ENCODE measurements at regions not wholly inside any gene's neighbourhood (a gene's known extent, or its start where the extent isn't known, plus 50 kb on each side); places are given as distances from the start of the nearest gene placed in this dataset.

- WGBS (ENCODE audit: extremely low coverage, insufficient read length, low lambda C conversion rate): no CpG with 5 or more reads among the region's 3 CpGs
- no peak overlapping the region for H4K91ac ChIP-seq (ENCODE audit: insufficient read length, low read depth, low read length)
- no peak overlapping the region for H2AK5ac ChIP-seq (ENCODE audit: insufficient read length, low read length)
- H3K18ac ChIP-seq (ENCODE audit: insufficient read length, low read depth, low read length): no peak overlapping the region
- H4K5ac ChIP-seq (ENCODE audit: insufficient read length, low read depth, low read length): no peak overlapping the region
- Mint-ChIP-seq H3K27ac (no peak overlapping the region; a peak in 1 of 7 replicates), H3K9me3 (peaks cover 3 to 11% of the 10 kb centered on the region in 2 experiments; a peak in 4 of 5 replicates), H3K36me3 (ENCODE audit: insufficient read depth in 1 of 3, low read depth in 3 of 3) (peaks cover 0 to 6% (median 2%) of the 10 kb centered on the region in 3 experiments; a peak in 4 of 7 replicates), H3K4me1 (no peaks in the 10 kb centered on the region), H3K4me3 (no peak overlapping the region), H3K27me3 (ENCODE audit: low read depth) (no peaks in the 10 kb centered on the region)
- no peak overlapping the region for H3K4me2 ChIP-seq (ENCODE audit: insufficient read depth, insufficient read length, low read length)
- H3K23me2 ChIP-seq (ENCODE audit: insufficient read length, low read depth, low read length, poor library complexity, severe bottlenecking): no peaks in the 10 kb centered on the region
- H3K27me3 ChIP-seq (ENCODE audit: insufficient read depth, low read length): no peaks in the 10 kb centered on the region
- H3K79me2 ChIP-seq (ENCODE audit: insufficient read depth, low read length): no peaks in the 10 kb centered on the region
- H3K23ac ChIP-seq (ENCODE audit: insufficient read length, low read depth, low read length): no peak overlapping the region
- no peaks in the 10 kb centered on the region for H3K79me1 ChIP-seq (ENCODE audit: insufficient read depth, low read depth, low read length, poor library complexity, severe bottlenecking)
- TF ChIP-seq CTCF (conservative IDR thresholded peaks at IDR 0.05): no peak
- no peak overlapping the region for H2AFZ ChIP-seq (ENCODE audit: low read length)
- no peak overlapping the region for H2BK15ac ChIP-seq (ENCODE audit: low read depth, low read length)
- H3K4me1 ChIP-seq (ENCODE audit: insufficient read depth, low read length): no peaks in the 10 kb centered on the region
- no peaks in the 10 kb centered on the region for H4K20me1 ChIP-seq (ENCODE audit: control insufficient read depth, insufficient read depth, insufficient read length)
- no peak overlapping the region for H4K8ac ChIP-seq (replicated peaks; ENCODE audit: insufficient read length, low read depth, low read length)
- H2BK120ac ChIP-seq (ENCODE audit: low read depth, low read length, poor library complexity, severe bottlenecking): no peak overlapping the region
- H2BK12ac ChIP-seq (ENCODE audit: insufficient read length, low read depth, low read length): no peak overlapping the region
- H3K27ac ChIP-seq (ENCODE audit: insufficient read length, low read depth, low read length): no peak overlapping the region
- no peaks in the 10 kb centered on the region for H3K9me3 ChIP-seq (ENCODE audit: control insufficient read depth, low read depth, low read length)
- no peak overlapping the region for H2BK5ac ChIP-seq (ENCODE audit: insufficient read length, low read length)
- no peak overlapping the region for H3K56ac ChIP-seq (ENCODE audit: insufficient read length, low read depth, low read length)
- no peak overlapping the region for H3K9ac ChIP-seq (ENCODE audit: extremely low read depth, insufficient read length, low read length)
- H2BK20ac ChIP-seq (ENCODE audit: low read depth, low read length, poor library complexity, severe bottlenecking): no peak overlapping the region
- DNase-seq: no peak
- H3K4ac ChIP-seq (ENCODE audit: low read depth, low read length): no peak overlapping the region
- H3K14ac ChIP-seq (ENCODE audit: insufficient read depth, low read length): no peak overlapping the region
- H3T11ph ChIP-seq (ENCODE audit: low read length): no peak overlapping the region
Measured at GRCh38 chr10:34032564-34032963, 698.1 kb upstream of the NRP1 start.

Data from H9 (cell line).